Dermis microvascular lymphatic vessel endothelial cell (primary cell): ENCODE measurements at regions not wholly inside any gene's neighbourhood (a gene's known extent, or its start where the extent isn't known, plus 50 kb on each side); places are given as distances from the start of the nearest gene placed in this dataset.
"Not testable (repeated sequence)": the region's sequence is repeated elsewhere in the genome, so short reads cannot be mapped to it uniquely, and the experiment has no call there.

Experiments
- DNase-seq, 2 donors: peaks; one replicate each; pipeline versions ENCODE4 v3.0.0 to v3.0.0-alpha.2; 2010; ENCODE audit warnings: low read depth in 2 of 2

GRCh38 chr9:75274781-75275180 is 186.5 kb downstream of the OSTF1 start:
- no peak for DNase-seq

DNA sequence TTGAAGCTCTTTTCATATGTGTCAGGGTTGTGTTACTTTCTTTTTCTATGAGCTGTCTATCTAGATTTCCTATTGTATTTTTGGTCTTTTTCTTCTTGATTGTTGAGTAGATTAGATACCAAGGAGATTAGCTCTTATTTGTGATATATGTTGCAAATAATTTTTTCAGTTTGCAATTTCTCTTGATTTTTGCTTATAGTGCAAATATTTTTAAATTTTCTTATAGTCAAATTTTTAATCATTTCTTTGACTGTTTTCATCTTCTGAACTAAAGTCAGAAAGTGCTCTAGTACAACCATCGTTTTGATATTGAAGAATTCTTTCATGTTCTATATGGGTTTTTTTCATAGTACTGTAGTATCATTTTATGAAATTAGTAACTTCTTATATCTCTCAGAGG is 193.7 kb downstream of the OSTF1 start:
- no peak for DNase-seq

- no peak for DNase-seq
These were observed 201.0 kb downstream of the OSTF1 start for GRCh38 chr9:75289332-75289731.

- no peak for DNase-seq
These were observed 211.0 kb downstream of the OSTF1 start for GRCh38 chr9:75299324-75299723.

DNA sequence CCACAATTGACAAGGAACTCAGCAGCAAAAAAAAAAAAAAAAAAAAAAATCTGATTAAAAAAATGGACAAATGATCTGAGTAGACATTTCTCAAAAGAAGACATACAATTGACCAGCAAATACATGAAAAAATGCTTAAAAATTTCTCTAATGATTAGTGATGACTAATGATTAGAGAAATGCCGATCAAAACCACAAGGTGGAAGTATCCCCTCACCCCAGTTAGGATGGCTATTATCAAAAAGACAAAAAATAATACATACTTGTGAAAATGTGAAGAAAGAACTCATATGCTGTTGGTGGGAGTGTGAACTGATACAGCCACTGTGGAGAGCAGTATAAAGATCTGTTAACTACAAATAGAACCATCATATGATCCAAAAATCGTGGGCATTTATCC is 245.3 kb downstream of the OSTF1 start:
- no peak for DNase-seq

DNA sequence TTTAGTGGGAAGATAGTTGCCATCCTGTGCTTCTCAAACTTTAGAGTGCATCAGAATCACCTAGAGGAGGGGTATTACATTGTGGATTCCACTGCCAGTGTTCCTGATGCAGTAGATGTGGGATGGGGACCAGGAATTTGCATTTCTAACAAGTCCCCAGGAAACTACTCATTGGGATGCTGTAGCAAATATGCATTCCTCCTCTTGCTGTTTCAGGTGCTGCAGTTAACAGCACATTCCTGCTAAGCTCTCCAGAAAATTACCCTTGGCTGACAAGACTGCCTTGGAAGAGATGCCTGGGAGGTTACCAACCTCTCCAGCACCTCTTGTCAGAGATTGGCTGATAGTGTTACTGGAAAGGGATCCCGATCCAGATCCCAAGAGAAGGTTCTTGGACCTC is 270.5 kb downstream of the OSTF1 start:
- DNase-seq, result no peak

DNA sequence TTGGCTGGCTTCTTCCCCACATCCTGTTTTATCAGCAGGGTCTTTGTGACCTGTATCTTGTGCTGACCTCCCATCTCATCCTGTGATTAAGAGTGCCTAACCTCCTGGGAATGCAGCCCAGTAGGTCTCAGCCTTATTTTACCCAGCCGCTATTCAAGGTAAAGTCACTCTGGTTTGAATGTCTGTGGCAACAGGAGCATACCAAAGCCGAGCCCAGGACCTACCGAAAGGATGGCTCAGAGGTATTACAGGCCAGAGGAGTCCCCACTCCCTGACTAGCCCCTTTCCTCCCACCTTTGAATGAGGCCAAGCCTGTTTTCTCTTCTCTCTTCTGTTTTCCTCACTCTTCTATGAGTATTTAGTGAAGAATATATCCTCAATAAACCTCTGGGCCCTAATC is 271.3 kb downstream of the OSTF1 start:
- DNase-seq, result no peak

- no peak for DNase-seq
These were observed 271.9 kb downstream of the OSTF1 start for GRCh38 chr9:75360252-75360651.

DNA sequence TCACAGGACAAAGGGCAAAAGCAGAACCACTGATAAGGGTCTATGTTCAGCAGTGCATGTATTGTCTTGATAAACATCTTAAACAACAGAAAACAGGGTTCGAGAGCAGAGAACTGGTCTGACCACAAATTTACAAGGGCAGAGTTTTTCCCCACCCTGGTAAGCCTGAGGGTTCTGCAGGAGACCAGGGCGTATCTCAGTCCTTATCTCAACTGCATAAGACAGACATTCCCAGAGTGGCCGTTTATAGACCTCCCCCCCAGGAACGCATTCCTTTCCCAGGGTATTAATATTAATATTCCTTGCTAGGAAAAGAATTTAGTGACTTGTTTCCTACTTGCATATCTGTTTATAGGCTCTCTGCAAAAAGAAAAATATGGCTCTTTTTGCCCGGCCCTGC is 274.1 kb downstream of the OSTF1 start:
- DNase-seq, result not testable (repeated sequence)

GRCh38 chr9:75365196-75365595 is 276.9 kb downstream of the OSTF1 start:
- no peak for DNase-seq

DNA sequence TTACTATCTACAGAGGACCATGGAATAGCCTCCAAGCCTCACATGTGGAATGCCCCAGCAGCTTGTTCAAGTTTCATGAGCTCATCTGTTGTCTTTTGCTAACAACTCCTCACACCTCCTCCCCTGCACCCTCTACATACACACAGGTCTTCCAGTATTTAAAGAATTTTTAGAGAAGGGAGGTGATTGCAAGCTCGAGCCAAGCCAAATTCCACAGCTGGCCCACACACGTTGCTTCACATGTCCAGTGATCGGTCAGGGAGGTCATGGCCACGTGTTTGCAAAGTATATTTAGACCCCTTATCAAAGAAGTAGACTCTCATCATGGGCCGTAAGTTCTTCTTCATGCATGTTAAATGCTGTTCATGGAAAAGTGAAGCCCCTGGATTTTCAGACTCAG is 281.7 kb downstream of the OSTF1 start:
- DNase-seq, result no peak

GRCh38 chr9:75372499-75373268 is 284.4 kb downstream of the OSTF1 start:
- no peak for DNase-seq

DNA sequence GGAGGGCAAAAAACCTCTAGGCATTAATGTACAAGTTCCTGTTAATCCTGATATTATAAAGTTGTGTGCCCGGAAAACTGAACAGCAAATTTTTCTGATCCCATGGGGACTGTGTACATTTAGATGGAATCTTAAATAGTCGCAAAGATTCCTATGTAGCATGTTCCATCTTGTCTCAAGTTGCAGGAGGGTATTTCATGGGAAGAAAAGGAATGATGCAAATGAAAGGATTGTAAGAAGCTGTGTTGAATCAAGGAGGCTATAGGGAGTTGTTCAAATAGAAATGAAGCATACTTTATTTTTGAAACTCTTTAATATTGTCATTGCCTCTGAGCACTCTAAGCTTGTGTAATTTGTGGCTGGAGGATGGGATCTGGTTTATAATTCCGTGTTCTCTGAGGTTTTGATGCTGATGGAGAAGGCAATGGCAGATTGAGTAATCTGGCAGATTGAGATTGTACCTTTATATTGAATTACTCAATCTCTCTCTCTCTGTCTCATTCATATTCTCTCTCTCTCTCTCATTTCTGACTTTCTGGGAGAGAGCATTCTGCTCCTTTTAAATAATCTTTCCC is 288.5 kb downstream of the OSTF1 start:
- no peak for DNase-seq

- no peak for DNase-seq
These were observed 289.7 kb downstream of the OSTF1 start for GRCh38 chr9:75378036-75378435.

DNA sequence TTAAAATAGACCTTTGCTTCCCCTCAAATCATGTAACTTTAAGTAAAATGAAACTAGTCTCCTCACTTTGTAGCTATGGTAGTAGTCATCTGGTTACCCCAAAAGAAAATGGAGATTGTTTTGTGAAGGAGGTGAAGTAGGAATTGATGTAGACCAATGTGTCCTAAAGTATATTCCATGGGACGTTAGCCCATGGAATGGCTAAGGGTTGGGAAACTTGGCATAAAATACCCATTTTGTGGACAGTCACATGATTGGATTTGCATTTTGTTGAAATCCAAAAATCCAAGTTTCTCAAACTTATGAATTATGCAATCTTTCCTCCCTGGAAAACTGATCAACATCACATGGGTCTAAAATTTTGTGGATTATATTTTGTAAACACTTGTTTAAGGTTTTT is 290.6 kb downstream of the OSTF1 start:
- no peak for DNase-seq

- DNase-seq, result no peak
These were observed 293.8 kb downstream of the OSTF1 start for GRCh38 chr9:75382126-75382525.

DNA sequence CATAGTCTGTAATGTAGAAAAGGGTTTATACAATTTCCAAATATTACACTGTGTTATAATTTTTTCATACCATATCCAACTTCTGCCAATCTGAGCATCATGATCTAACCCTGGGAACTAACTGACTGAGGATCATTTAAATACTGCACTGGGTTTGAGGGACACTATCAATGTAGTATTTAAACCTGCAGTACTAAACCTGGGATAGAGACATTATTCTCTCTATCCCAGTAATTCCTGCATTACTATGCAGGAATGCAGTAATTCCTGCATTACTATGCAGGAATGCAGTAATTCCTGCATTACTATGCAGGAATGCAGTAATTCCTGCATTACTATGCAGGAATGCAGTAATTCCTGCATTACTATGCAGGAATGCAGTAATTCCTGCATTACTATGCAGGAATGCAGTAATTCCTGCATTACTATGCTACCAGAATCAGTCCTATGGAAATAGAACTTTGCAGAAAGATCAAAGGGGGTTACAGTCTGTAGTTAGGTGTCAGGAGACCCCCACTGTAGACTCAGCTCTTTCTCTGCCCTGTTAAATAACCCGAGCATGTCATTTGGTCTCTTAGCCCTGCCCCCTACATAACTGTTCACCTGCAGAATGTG is 295.2 kb downstream of the OSTF1 start:
- not testable (repeated sequence) for DNase-seq

- no peak for DNase-seq
These were observed 296.9 kb downstream of the OSTF1 start for GRCh38 chr9:75385236-75385635.

- DNase-seq, result no peak
These were observed 300.8 kb downstream of the OSTF1 start for GRCh38 chr9:75389101-75389500.

- DNase-seq, result no peak
These were observed 302.6 kb downstream of the OSTF1 start for GRCh38 chr9:75390951-75391350.

GRCh38 chr9:75391497-75391896 is 303.2 kb downstream of the OSTF1 start:
- no peak for DNase-seq

DNA sequence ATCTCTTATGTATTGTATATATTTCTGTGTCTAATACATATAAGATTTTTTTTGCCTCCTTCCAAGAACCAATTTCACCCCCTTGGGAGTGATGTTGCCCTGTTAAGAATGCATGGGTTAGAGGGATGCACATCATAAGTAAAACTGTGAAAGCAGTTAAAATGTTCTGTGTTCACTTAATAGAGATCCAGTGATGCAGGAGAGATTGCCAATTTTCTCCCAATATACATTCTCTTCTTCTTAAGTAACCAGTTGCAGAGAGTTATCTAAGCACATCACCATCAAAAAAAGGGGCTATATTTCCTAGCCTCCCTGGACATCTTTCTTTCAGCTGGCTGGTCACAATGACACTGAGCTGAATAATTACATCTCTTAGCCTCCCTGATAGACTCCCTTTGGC is 307.0 kb downstream of the OSTF1 start:
- no peak for DNase-seq

GRCh38 chr9:75397836-75398235 is 309.5 kb downstream of the OSTF1 start:
- no peak for DNase-seq
